ENCODE measurements at regions not wholly inside any gene's neighbourhood (a gene's known extent, or its start where the extent isn't known, plus 50 kb on each side); places are given as distances from the start of the nearest gene placed in this dataset.

DNA sequence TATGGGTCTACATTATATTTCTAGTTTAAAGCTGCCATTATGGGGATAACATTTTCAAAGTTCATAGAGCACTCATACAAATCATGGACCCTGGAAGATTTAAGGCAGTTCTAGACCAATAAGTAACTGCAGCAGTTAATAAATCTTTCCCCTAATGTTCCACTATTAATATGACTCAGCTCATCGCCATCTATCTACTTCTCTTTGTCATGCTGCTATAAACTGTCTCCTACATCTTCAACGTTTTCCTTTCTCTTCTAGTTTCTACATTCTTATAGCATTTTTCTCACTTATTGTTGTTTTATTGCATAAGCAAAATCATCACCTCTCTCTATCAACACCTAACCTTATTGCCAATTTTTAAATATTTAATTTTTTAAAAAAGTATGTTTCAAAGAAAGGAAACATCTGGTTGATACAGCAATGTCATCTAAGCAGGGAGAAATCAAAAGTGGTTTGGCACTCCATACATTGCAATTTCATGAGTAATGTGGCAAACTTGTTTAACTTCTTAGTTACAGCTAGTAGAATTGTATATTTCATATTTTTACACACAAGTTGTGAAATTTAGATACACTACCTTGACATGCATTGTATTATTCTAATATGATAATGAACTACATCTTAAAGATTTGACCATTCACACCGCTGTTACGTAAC, 1500.4 kb upstream of the MIR17HG start:
- Histone ChIP-seq H3K9me2 (replicated peaks; ENCODE audit: control insufficient read depth, low read length) (no peaks in the 10 kb centered on the region), H3K36me3 (ENCODE audit: control insufficient read depth, low read length) (no peaks in the 10 kb centered on the region)
- no peak for TF ChIP-seq EZH2phosphoT487 (IDR thresholded peaks at IDR 0.05; ENCODE audit: borderline replicate concordance, low read length)

GRCh38 chr13:89852570-89852969, 1494.9 kb upstream of the MIR17HG start:
- Histone ChIP-seq H3K9me3 (ENCODE audit: control insufficient read depth, insufficient read depth, low read length) (no peaks in the 10 kb centered on the region), H3F3A (ENCODE audit: control insufficient read depth, insufficient read depth) (no peaks in the 10 kb centered on the region), H3K27ac (ENCODE audit: low read depth, low read length) (no peak overlapping the region), H3K79me2 (ENCODE audit: control insufficient read depth, low read length) (no peaks in the 10 kb centered on the region), H3K4me3 (ENCODE audit: low read length) (no peak overlapping the region), H3K27me3 (ENCODE audit: control insufficient read depth, low read length) (no peaks in the 10 kb centered on the region), H4K20me1 (ENCODE audit: control insufficient read depth, insufficient read depth, low read depth, low read length) (no peaks in the 10 kb centered on the region), H3K36me3 (ENCODE audit: control insufficient read depth, low read length) (no peaks in the 10 kb centered on the region), H3K4me2 (ENCODE audit: low read length) (no peak overlapping the region), H3K4me1 (ENCODE audit: control insufficient read depth, low read length) (no peaks in the 10 kb centered on the region), H3K9me2 (replicated peaks; ENCODE audit: control insufficient read depth, low read length) (no peaks in the 10 kb centered on the region)
- TF ChIP-seq, protein P1, sequence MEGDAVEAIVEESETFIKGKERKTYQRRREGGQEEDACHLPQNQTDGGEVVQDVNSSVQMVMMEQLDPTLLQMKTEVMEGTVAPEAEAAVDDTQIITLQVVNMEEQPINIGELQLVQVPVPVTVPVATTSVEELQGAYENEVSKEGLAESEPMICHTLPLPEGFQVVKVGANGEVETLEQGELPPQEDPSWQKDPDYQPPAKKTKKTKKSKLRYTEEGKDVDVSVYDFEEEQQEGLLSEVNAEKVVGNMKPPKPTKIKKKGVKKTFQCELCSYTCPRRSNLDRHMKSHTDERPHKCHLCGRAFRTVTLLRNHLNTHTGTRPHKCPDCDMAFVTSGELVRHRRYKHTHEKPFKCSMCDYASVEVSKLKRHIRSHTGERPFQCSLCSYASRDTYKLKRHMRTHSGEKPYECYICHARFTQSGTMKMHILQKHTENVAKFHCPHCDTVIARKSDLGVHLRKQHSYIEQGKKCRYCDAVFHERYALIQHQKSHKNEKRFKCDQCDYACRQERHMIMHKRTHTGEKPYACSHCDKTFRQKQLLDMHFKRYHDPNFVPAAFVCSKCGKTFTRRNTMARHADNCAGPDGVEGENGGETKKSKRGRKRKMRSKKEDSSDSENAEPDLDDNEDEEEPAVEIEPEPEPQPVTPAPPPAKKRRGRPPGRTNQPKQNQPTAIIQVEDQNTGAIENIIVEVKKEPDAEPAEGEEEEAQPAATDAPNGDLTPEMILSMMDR (IDR thresholded peaks at IDR 0.05; ENCODE audit: low read depth, low read length, poor library complexity, severe bottlenecking) = no peak
- no peak for TF ChIP-seq EZH2phosphoT487 (IDR thresholded peaks at IDR 0.05; ENCODE audit: borderline replicate concordance, low read length)

More for the DNA sequence above, 1500.4 kb upstream of the MIR17HG start:
- H3K4me1 ChIP-seq (ENCODE audit: control insufficient read depth, low read length) = no peaks in the 10 kb centered on the region
- no peaks in the 10 kb centered on the region for H3F3A ChIP-seq (ENCODE audit: control insufficient read depth, insufficient read depth)
- no peak overlapping the region for H3K4me3 ChIP-seq (ENCODE audit: low read length)
- H3K4me2 ChIP-seq (ENCODE audit: low read length) = no peak overlapping the region
- H3K27ac ChIP-seq (ENCODE audit: low read depth, low read length) = no peak overlapping the region
- H3K27me3 ChIP-seq (ENCODE audit: control insufficient read depth, low read length) = no peaks in the 10 kb centered on the region
- H3K79me2 ChIP-seq (ENCODE audit: control insufficient read depth, low read length) = no peaks in the 10 kb centered on the region
- no peaks in the 10 kb centered on the region for H3K9me3 ChIP-seq (ENCODE audit: control insufficient read depth, insufficient read depth, low read length)
- H4K20me1 ChIP-seq (ENCODE audit: control insufficient read depth, insufficient read depth, low read depth, low read length) = no peaks in the 10 kb centered on the region

GRCh38 chr13:89856512-89856911, 1491.0 kb upstream of the MIR17HG start:
- TF ChIP-seq, protein P1 (IDR thresholded peaks at IDR 0.05; ENCODE audit: low read depth, low read length, poor library complexity, severe bottlenecking) = no peak
- TF ChIP-seq EZH2phosphoT487 (IDR thresholded peaks at IDR 0.05; ENCODE audit: borderline replicate concordance, low read length) = no peak
- no peak overlapping the region for H3K4me2 ChIP-seq (ENCODE audit: low read length)
- no peak overlapping the region for H3K4me3 ChIP-seq (ENCODE audit: low read length)
- H3K36me3 ChIP-seq (ENCODE audit: control insufficient read depth, low read length) = no peaks in the 10 kb centered on the region
- no peaks in the 10 kb centered on the region for H4K20me1 ChIP-seq (ENCODE audit: control insufficient read depth, insufficient read depth, low read depth, low read length)
- no peaks in the 10 kb centered on the region for H3K9me3 ChIP-seq (ENCODE audit: control insufficient read depth, insufficient read depth, low read length)
- H3K9me2 ChIP-seq (replicated peaks; ENCODE audit: control insufficient read depth, low read length) = no peaks in the 10 kb centered on the region
- no peaks in the 10 kb centered on the region for H3F3A ChIP-seq (ENCODE audit: control insufficient read depth, insufficient read depth)
- no peaks in the 10 kb centered on the region for H3K27me3 ChIP-seq (ENCODE audit: control insufficient read depth, low read length)
- no peaks in the 10 kb centered on the region for H3K79me2 ChIP-seq (ENCODE audit: control insufficient read depth, low read length)
- no peak overlapping the region for H3K27ac ChIP-seq (ENCODE audit: low read depth, low read length)
- H3K4me1 ChIP-seq (ENCODE audit: control insufficient read depth, low read length) = no peaks in the 10 kb centered on the region

GRCh38 chr13:89857502-89857901, 1490.0 kb upstream of the MIR17HG start:
- Histone ChIP-seq H3K9me2 (replicated peaks; ENCODE audit: control insufficient read depth, low read length) (no peaks in the 10 kb centered on the region), H3F3A (ENCODE audit: control insufficient read depth, insufficient read depth) (no peaks in the 10 kb centered on the region), H3K36me3 (ENCODE audit: control insufficient read depth, low read length) (no peaks in the 10 kb centered on the region), H3K27me3 (ENCODE audit: control insufficient read depth, low read length) (no peaks in the 10 kb centered on the region), H3K4me1 (ENCODE audit: control insufficient read depth, low read length) (no peaks in the 10 kb centered on the region), H3K4me2 (ENCODE audit: low read length) (no peak overlapping the region), H3K79me2 (ENCODE audit: control insufficient read depth, low read length) (no peaks in the 10 kb centered on the region), H3K4me3 (ENCODE audit: low read length) (no peak overlapping the region), H3K27ac (ENCODE audit: low read depth, low read length) (no peak overlapping the region), H4K20me1 (ENCODE audit: control insufficient read depth, insufficient read depth, low read depth, low read length) (no peaks in the 10 kb centered on the region), H3K9me3 (ENCODE audit: control insufficient read depth, insufficient read depth, low read length) (no peaks in the 10 kb centered on the region)
- TF ChIP-seq EZH2phosphoT487 (IDR thresholded peaks at IDR 0.05; ENCODE audit: borderline replicate concordance, low read length) = no peak
- TF ChIP-seq, protein P1 (IDR thresholded peaks at IDR 0.05; ENCODE audit: low read depth, low read length, poor library complexity, severe bottlenecking) = no peak
